PC-3 (cell line): ENCODE measurements at regions not wholly inside any gene's neighbourhood (a gene's known extent, or its start where the extent isn't known, plus 50 kb on each side); places are given as distances from the start of the nearest gene placed in this dataset.

ENCODE experiments used
- EZH2 ChIP-seq: fragments of 300-600 bp; sonication (generic); IDR thresholded peaks from one replicate; pipeline ENCODE4 v1.6.1; 2017; ENCODE audit warnings: antibody characterized with exemption, mild to moderate bottlenecking, low read length; ENCODE audit not compliant: unreplicated experiment
- TF ChIP-seq, protein P1 (sequence below): fragments of 300-600 bp; sonication (generic); conservative IDR thresholded peaks from 2 replicates; pipeline ENCODE4 v1.5.1; 2017; ENCODE audit warnings: antibody characterized with exemption, low read depth, mild to moderate bottlenecking, low read length

DNA sequence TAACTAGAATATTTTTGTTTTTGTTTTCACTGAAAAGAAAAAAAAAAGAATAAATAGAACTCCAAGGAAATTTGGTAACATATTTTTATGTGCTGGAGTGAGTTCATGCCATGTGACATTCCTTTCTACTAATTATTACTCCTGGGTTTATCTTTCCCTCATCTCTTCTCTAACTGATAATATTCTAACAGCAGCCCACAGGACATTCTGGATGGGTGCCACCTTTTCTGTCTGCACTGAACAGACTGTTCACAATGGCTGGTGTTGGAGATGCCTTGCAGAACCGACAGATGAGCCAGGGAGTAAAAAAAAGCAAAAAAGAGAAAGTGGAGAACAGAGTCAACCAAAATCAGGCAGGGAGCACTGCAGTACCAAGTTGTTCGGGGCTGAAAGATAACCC, 151.3 kb downstream of the OR4M2 start:
- TF ChIP-seq, protein P1, sequence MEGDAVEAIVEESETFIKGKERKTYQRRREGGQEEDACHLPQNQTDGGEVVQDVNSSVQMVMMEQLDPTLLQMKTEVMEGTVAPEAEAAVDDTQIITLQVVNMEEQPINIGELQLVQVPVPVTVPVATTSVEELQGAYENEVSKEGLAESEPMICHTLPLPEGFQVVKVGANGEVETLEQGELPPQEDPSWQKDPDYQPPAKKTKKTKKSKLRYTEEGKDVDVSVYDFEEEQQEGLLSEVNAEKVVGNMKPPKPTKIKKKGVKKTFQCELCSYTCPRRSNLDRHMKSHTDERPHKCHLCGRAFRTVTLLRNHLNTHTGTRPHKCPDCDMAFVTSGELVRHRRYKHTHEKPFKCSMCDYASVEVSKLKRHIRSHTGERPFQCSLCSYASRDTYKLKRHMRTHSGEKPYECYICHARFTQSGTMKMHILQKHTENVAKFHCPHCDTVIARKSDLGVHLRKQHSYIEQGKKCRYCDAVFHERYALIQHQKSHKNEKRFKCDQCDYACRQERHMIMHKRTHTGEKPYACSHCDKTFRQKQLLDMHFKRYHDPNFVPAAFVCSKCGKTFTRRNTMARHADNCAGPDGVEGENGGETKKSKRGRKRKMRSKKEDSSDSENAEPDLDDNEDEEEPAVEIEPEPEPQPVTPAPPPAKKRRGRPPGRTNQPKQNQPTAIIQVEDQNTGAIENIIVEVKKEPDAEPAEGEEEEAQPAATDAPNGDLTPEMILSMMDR = no peak
- TF ChIP-seq EZH2 = no peak
